ENCODE measurements at regions not wholly inside any gene's neighbourhood (a gene's known extent, or its start where the extent isn't known, plus 50 kb on each side); places are given as distances from the start of the nearest gene placed in this dataset.

DNA sequence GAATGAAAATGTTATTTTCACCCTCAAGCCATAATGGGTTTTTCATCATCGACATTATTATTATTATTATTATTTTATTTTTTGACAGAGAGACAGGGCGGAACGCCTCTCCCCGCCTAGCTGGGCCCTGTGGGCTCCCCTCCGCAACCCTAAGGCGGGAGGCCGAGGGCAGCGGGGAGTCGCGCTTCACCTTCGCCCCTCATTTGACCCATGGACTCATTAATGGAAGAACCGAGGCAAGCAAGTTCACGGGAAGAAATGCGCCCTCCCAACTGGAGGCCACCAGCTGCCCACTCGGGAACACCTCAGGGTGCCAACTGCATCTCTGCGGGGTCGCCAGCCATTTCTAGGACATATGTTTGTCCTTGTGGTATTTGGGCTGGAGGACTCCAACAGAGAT is 115.3 kb upstream of the KIRREL3 start (continued):
- TF ChIP-seq EZH2 (IDR thresholded peaks at IDR 0.05; ENCODE audit: low read depth, unreplicated experiment) (no peak), STAT1 (IDR thresholded peaks at IDR 0.05; ENCODE audit: unreplicated experiment) (no peak), ZNF114 (CRISPR knock-in tag; IDR thresholded peaks at IDR 0.05) (no peak), POLR2AphosphoS5 (IDR thresholded peaks at IDR 0.05; ENCODE audit: low read depth) (no peak), CREB1 (CRISPR knock-in tag; IDR thresholded peaks at IDR 0.05; ENCODE audit: low read depth) (no peak), JUNB (IDR thresholded peaks at IDR 0.05; ENCODE audit: unreplicated experiment) (no peak), NANOG (IDR thresholded peaks at IDR 0.05; ENCODE audit: borderline replicate concordance) (no peak)
- TF ChIP-seq, protein P1, sequence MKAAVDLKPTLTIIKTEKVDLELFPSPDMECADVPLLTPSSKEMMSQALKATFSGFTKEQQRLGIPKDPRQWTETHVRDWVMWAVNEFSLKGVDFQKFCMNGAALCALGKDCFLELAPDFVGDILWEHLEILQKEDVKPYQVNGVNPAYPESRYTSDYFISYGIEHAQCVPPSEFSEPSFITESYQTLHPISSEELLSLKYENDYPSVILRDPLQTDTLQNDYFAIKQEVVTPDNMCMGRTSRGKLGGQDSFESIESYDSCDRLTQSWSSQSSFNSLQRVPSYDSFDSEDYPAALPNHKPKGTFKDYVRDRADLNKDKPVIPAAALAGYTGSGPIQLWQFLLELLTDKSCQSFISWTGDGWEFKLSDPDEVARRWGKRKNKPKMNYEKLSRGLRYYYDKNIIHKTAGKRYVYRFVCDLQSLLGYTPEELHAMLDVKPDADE (IDR thresholded peaks at IDR 0.05) = no peak

DNA sequence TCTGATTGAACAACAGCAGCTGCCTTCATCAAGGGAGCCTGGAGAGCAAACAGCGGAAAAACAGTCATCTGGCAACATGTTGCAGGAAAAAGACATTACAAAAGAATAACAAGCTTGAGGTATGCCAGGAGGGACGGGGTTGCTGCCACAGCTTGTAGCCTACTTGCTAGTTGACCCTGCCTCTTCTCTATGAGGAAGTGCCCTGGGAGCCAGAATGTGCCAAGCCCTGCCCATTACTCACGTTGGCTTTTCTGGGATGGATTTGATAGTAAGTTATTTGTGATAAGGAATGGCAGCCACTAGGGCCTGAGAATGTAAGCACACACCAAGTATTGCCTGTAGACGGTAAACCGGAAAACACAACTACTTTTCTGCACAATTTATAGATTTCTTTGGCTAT is 113.5 kb upstream of the KIRREL3 start:
- H3K9me2 ChIP-seq (ENCODE audit: insufficient read depth) = no peaks in the 10 kb centered on the region
- H3K4me1 ChIP-seq (ENCODE audit: insufficient read depth) = peaks cover 28% of the 10 kb centered on the region
- DNase-seq (ENCODE audit: low spot score) (no peak), ATAC-seq (no peak)
- TF ChIP-seq POLR2AphosphoS5 (IDR thresholded peaks at IDR 0.05; ENCODE audit: low read depth) (no peak), JUNB (IDR thresholded peaks at IDR 0.05; ENCODE audit: unreplicated experiment) (no peak), ZNF331 (CRISPR knock-in tag; IDR thresholded peaks at IDR 0.05; ENCODE audit: low read depth) (no peak)
- TF ChIP-seq, protein P2, sequence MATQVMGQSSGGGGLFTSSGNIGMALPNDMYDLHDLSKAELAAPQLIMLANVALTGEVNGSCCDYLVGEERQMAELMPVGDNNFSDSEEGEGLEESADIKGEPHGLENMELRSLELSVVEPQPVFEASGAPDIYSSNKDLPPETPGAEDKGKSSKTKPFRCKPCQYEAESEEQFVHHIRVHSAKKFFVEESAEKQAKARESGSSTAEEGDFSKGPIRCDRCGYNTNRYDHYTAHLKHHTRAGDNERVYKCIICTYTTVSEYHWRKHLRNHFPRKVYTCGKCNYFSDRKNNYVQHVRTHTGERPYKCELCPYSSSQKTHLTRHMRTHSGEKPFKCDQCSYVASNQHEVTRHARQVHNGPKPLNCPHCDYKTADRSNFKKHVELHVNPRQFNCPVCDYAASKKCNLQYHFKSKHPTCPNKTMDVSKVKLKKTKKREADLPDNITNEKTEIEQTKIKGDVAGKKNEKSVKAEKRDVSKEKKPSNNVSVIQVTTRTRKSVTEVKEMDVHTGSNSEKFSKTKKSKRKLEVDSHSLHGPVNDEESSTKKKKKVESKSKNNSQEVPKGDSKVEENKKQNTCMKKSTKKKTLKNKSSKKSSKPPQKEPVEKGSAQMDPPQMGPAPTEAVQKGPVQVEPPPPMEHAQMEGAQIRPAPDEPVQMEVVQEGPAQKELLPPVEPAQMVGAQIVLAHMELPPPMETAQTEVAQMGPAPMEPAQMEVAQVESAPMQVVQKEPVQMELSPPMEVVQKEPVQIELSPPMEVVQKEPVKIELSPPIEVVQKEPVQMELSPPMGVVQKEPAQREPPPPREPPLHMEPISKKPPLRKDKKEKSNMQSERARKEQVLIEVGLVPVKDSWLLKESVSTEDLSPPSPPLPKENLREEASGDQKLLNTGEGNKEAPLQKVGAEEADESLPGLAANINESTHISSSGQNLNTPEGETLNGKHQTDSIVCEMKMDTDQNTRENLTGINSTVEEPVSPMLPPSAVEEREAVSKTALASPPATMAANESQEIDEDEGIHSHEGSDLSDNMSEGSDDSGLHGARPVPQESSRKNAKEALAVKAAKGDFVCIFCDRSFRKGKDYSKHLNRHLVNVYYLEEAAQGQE (IDR thresholded peaks at IDR 0.05; ENCODE audit: unreplicated experiment) = no peak
- TF ChIP-seq, protein P3, sequence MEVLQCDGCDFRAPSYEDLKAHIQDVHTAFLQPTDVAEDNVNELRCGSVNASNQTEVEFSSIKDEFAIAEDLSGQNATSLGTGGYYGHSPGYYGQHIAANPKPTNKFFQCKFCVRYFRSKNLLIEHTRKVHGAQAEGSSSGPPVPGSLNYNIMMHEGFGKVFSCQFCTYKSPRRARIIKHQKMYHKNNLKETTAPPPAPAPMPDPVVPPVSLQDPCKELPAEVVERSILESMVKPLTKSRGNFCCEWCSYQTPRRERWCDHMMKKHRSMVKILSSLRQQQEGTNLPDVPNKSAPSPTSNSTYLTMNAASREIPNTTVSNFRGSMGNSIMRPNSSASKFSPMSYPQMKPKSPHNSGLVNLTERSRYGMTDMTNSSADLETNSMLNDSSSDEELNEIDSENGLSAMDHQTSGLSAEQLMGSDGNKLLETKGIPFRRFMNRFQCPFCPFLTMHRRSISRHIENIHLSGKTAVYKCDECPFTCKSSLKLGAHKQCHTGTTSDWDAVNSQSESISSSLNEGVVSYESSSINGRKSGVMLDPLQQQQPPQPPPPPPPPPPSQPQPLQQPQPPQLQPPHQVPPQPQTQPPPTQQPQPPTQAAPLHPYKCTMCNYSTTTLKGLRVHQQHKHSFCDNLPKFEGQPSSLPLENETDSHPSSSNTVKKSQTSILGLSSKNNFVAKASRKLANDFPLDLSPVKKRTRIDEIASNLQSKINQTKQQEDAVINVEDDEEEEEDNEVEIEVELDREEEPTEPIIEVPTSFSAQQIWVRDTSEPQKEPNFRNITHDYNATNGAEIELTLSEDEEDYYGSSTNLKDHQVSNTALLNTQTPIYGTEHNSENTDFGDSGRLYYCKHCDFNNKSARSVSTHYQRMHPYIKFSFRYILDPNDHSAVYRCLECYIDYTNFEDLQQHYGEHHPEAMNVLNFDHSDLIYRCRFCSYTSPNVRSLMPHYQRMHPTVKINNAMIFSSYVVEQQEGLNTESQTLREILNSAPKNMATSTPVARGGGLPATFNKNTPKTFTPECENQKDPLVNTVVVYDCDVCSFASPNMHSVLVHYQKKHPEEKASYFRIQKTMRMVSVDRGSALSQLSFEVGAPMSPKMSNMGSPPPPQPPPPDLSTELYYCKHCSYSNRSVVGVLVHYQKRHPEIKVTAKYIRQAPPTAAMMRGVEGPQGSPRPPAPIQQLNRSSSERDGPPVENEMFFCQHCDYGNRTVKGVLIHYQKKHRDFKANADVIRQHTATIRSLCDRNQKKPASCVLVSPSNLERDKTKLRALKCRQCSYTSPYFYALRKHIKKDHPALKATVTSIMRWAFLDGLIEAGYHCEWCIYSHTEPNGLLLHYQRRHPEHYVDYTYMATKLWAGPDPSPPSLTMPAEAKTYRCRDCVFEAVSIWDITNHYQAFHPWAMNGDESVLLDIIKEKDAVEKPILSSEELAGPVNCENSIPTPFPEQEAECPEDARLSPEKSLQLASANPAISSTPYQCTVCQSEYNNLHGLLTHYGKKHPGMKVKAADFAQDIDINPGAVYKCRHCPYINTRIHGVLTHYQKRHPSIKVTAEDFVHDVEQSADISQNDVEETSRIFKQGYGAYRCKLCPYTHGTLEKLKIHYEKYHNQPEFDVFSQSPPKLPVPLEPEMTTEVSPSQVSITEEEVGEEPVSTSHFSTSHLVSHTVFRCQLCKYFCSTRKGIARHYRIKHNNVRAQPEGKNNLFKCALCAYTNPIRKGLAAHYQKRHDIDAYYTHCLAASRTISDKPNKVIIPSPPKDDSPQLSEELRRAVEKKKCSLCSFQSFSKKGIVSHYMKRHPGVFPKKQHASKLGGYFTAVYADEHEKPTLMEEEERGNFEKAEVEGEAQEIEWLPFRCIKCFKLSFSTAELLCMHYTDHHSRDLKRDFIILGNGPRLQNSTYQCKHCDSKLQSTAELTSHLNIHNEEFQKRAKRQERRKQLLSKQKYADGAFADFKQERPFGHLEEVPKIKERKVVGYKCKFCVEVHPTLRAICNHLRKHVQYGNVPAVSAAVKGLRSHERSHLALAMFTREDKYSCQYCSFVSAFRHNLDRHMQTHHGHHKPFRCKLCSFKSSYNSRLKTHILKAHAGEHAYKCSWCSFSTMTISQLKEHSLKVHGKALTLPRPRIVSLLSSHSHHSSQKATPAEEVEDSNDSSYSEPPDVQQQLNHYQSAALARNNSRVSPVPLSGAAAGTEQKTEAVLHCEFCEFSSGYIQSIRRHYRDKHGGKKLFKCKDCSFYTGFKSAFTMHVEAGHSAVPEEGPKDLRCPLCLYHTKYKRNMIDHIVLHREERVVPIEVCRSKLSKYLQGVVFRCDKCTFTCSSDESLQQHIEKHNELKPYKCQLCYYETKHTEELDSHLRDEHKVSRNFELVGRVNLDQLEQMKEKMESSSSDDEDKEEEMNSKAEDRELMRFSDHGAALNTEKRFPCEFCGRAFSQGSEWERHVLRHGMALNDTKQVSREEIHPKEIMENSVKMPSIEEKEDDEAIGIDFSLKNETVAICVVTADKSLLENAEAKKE (CRISPR knock-in tag; IDR thresholded peaks at IDR 0.05) = no peak
- Mint-ChIP-seq H3K9me3 (no peaks in the 10 kb centered on the region), H3K36me3 (ENCODE audit: low read depth) (no peaks in the 10 kb centered on the region), H3K4me3 (no peak overlapping the region), H3K27ac (no peak overlapping the region), H3K27me3 (ENCODE audit: insufficient read depth, low read depth, poor library complexity) (peaks cover 2% of the 10 kb centered on the region), H3K4me1 (peaks cover 38% of the 10 kb centered on the region)
- H3K27me3 ChIP-seq (ENCODE audit: insufficient read depth) = no peaks in the 10 kb centered on the region
- no peaks in the 10 kb centered on the region for H4K20me1 ChIP-seq (replicated peaks; ENCODE audit: insufficient read depth)
- H3K27ac ChIP-seq (ENCODE audit: low read depth) = no peak overlapping the region
- no peak overlapping the region for H2AFZ ChIP-seq
- no peaks in the 10 kb centered on the region for H3K79me2 ChIP-seq (replicated peaks; ENCODE audit: insufficient read depth)
- H3K4me2 ChIP-seq = no peak overlapping the region
- no peaks in the 10 kb centered on the region for H3K36me3 ChIP-seq (ENCODE audit: insufficient read depth)
- H3K4me3 ChIP-seq = no peak overlapping the region
- no peaks in the 10 kb centered on the region for H3F3A ChIP-seq (replicated peaks; ENCODE audit: low read depth)

Measured in GM23338 (cell line).